Putamen (tissue), 1 donor: ENCODE measurements at regions not wholly inside any gene's neighbourhood (a gene's known extent, or its start where the extent isn't known, plus 50 kb on each side); places are given as distances from the start of the nearest gene placed in this dataset.

Source experiments
- DNase-seq: peaks from one replicate; pipeline ENCODE4 v3.0.0-alpha.2; 2016; ENCODE audit warnings: low spot score

- DNase-seq: no peak
Observed at GRCh38 chr1:199109160-199109559, 470.3 kb downstream of the PTPRC start.

GRCh38 chr1:199112365-199112764 is 473.5 kb downstream of the PTPRC start:
- no peak for DNase-seq

GRCh38 chr1:199113265-199113869 is 474.5 kb downstream of the PTPRC start:
- peak; percentile 73 for DNase-seq

- DNase-seq: no peak
Observed at GRCh38 chr1:199116488-199116887, 477.6 kb downstream of the PTPRC start.

GRCh38 chr1:199121047-199121446 is 482.2 kb downstream of the PTPRC start:
- no peak for DNase-seq

GRCh38 chr1:199122085-199122484 is 483.2 kb downstream of the PTPRC start:
- no peak for DNase-seq

- DNase-seq: no peak
Observed at GRCh38 chr1:199122532-199123311, 483.9 kb downstream of the PTPRC start.

GRCh38 chr1:199123615-199124014 is 484.8 kb downstream of the PTPRC start:
- no peak for DNase-seq

GRCh38 chr1:199124351-199124750 is 485.5 kb downstream of the PTPRC start:
- DNase-seq: no peak

GRCh38 chr1:199129247-199129646 is 490.4 kb downstream of the PTPRC start:
- DNase-seq: no peak

- no peak for DNase-seq
Observed at GRCh38 chr1:199132006-199132405, 493.2 kb downstream of the PTPRC start.

GRCh38 chr1:199135901-199136300 is 497.1 kb downstream of the PTPRC start:
- DNase-seq: no peak

- DNase-seq: no peak
Observed at GRCh38 chr1:199138061-199138460, 499.2 kb downstream of the PTPRC start.

- DNase-seq: no peak
Observed at GRCh38 chr1:199149591-199149990, 510.8 kb downstream of the PTPRC start.

- DNase-seq: no peak
Observed at GRCh38 chr1:199150756-199151155, 511.9 kb downstream of the PTPRC start.

- no peak for DNase-seq
Observed at GRCh38 chr1:199151634-199152425, 513.0 kb downstream of the PTPRC start.

- DNase-seq: no peak
Observed at GRCh38 chr1:199152676-199153075, 513.8 kb downstream of the PTPRC start.

- no peak for DNase-seq
Observed at GRCh38 chr1:199155166-199156019, 516.6 kb downstream of the PTPRC start.

- DNase-seq: no peak
Observed at GRCh38 chr1:199157494-199157893, 518.7 kb downstream of the PTPRC start.

- DNase-seq: no peak
Observed at GRCh38 chr1:199160521-199161318, 521.9 kb downstream of the PTPRC start.

- DNase-seq: no peak
Observed at GRCh38 chr1:199161319-199161680, 522.5 kb downstream of the PTPRC start.
